Suppressor macrophage (primary cell): ENCODE measurements at regions not wholly inside any gene's neighbourhood (a gene's known extent, or its start where the extent isn't known, plus 50 kb on each side); places are given as distances from the start of the nearest gene placed in this dataset.
A peak's percentile ranks its signal among the peaks of the same experiment; 100 is the strongest.
"Not testable (repeated sequence)": the region's sequence is repeated elsewhere in the genome, so short reads cannot be mapped to it uniquely, and the experiment has no call there.

ENCODE experiments used
- DNase-seq, 4 experiments: peaks; one replicate each; pipeline ENCODE4 v3.0.0-alpha.2; 2020 to 2022

- no peak for DNase-seq
Measured at GRCh38 chr5:102666164-102666946, 88.8 kb upstream of the PAM start.

DNA sequence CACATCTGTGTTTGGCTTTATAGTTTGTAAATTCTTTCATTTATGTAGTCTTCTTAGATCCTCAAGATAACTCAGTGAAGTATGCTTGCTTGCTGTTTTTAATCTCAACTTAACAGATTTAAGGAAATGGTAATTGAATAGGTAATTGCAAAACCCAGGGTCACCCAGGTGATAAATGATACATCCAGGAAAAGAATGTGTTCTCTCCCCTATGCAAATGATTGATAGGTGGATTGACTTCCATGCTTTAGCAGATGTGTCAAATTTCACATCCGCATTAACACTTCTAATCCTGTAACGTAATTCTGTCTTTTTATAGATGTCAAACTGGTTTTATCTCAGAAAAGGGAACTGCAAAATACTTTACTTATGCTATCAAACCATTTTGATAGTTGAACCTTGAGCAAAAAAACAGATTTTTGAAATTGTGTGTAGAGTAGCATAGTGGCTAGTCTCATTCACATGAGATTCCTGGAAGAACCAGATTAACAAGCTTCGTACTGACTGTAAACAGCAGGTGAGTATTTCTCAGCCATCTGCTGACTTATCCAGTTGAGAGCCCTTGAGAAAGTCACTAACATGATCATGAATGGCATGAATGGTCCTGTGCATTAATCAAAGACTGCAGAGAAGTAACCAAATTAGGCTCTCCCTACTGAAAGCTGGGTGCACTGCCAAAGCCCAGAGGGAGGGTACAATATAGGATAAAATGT is 86.7 kb upstream of the PAM start:
- DNase-seq = no peak

GRCh38 chr5:102670224-102670836 is 84.8 kb upstream of the PAM start:
- peak; percentile 15 to 32 (median 26) for DNase-seq

DNA sequence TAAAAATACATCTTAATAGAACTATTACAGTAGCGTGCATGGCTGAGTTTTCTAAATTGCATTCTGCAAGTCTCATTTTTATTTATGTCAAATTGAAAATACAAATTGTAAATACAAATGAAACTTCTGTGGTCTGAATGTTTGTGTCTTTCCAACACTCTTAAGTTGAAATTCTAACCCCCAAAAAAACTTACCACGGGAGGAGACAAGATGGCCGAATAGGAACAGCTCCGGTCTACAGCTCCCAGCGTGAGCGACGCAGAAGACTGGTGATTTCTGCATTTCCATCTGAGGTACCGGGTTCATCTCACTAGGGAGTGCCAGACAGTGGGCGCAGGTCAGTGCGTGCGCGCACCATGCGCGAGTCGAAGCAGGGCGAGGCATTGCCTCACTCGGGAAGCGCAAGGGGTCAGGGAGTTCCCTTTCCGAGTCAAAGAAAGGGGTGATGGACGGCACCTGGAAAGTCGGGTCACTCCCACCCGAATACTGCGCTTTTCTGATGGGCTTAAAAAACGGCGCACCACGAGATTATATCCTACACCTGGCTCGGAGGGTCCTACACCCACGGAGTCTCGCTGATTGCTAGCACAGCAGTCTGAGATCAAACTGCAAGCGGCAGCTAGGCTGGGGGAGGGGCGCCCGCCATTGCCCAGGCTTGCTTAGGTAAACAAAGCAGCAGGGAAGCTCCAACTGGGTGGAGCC is 83.9 kb upstream of the PAM start:
- DNase-seq = not testable (repeated sequence)

GRCh38 chr5:102678267-102679058 is 76.6 kb upstream of the PAM start:
- no peak for DNase-seq

GRCh38 chr5:102681403-102681983 is 73.6 kb upstream of the PAM start:
- peak; percentile 62 to 80 (median 70) for DNase-seq

- no peak for DNase-seq
Measured at GRCh38 chr5:102682101-102682647, 72.9 kb upstream of the PAM start.

- DNase-seq = not testable (repeated sequence)
Measured at GRCh38 chr5:102688076-102688475, 67.0 kb upstream of the PAM start.

DNA sequence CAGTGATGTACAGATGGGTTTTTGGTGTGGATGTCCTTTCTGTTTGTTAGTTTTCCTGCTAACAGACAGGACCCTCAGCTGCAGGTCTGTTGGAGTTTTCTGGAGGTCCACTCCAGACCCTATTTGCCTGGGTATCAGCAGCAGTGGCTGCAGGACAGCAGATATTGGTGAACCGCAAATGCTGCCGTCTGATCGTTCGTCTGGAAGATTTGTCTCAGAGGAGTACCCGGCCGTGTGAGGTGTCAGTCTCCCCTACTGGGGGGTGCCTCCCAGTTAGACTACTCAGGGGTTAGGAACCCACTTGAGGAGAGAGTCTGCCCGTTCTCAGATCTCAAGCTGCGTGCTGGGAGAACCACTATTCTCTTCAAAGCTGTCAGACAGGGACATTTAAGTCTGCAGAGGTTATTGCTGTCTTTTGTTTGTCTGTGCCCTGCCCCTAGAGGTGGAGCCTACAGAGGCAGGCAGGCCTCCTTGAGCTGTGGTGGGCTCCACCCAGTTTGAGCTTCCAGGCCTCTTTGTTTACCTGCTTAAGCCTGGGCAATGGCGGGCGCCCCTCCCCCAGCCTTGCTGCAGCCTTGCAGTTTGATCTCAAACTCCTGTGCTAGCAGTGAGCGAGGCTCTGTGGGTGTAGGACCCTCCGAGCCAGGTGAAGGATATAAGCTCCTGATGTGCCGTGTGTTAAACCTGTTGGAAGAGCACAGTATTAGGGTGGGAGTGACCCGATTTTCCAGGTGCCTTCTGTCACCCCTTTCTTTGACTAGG is 66.3 kb upstream of the PAM start:
- DNase-seq = not testable (repeated sequence)

- no peak for DNase-seq
Measured at GRCh38 chr5:102690910-102691309, 64.2 kb upstream of the PAM start.

GRCh38 chr5:102691434-102691833 is 63.7 kb upstream of the PAM start:
- DNase-seq = no peak

- no peak for DNase-seq
Measured at GRCh38 chr5:102700120-102700831, 54.8 kb upstream of the PAM start.

DNA sequence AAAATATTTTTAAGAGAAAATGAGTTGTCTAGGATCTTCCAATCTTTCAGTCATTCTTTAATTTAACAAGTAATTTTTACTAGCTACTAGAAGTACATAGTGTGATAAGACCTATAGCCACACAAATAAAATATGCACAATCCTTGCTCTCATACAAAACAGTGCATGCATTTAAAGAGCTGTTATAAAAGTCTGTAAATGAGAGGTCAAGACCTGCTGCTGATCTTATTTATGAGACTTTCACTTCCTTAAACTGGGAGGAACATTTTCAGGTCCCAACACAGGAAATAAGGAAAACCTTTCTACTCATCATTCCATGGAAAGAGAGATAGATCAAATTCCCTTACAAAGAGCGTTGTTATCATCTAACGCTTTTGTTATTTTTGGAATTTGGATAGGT is 54.2 kb upstream of the PAM start:
- DNase-seq = peak in 1 of 4 experiments; percentile 11

GRCh38 chr5:102701748-102702147 is 53.4 kb upstream of the PAM start:
- DNase-seq = peak in 2 of 4 experiments; percentile 3 to 18
